GM10266 (cell line): ENCODE measurements at regions not wholly inside any gene's neighbourhood (a gene's known extent, or its start where the extent isn't known, plus 50 kb on each side); places are given as distances from the start of the nearest gene placed in this dataset.

Source experiments
- DNase-seq: peaks from one replicate; pipeline ENCODE4 v3.0.0; 2012; ENCODE audit errors: extremely low spot score
- CTCF ChIP-seq: IDR thresholded peaks from 2 replicates; pipeline ENCODE4 v1.5.1; 2012; ENCODE audit warnings: mild to moderate bottlenecking, low read depth; ENCODE audit not compliant: control insufficient read depth, insufficient read depth; ENCODE audit errors: missing control alignments

GRCh38 chr3:20574746-20575145 lies 388.7 kb upstream of the SGO1 start:
- DNase-seq, result no peak

DNA sequence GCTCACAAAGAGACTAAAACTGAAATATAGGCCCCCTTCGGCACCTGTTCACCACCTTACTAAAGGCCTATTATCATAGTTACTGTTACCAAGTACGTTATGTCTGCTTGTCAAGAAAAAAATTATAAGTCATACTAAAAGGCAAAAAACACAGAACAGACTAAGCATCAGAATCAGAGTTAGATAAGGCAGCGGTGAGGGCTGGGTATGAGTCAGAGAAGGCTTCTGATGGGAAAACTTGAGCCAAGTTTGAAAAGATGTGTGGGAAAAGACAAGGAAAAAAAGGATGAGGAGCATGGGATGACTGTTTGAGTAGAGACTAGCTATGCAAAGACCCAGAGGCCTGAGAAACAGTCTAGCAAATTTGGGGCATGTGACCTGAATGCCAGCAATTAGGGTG lies 387.2 kb upstream of the SGO1 start:
- DNase-seq, result no peak
- TF ChIP-seq CTCF, result no peak

More at GRCh38 chr3:20574746-20575145, 388.7 kb upstream of the SGO1 start:
- TF ChIP-seq CTCF, result no peak

GRCh38 chr3:20572473-20572872 lies 386.5 kb upstream of the SGO1 start:
- DNase-seq, result no peak
- no peak for TF ChIP-seq CTCF

DNA sequence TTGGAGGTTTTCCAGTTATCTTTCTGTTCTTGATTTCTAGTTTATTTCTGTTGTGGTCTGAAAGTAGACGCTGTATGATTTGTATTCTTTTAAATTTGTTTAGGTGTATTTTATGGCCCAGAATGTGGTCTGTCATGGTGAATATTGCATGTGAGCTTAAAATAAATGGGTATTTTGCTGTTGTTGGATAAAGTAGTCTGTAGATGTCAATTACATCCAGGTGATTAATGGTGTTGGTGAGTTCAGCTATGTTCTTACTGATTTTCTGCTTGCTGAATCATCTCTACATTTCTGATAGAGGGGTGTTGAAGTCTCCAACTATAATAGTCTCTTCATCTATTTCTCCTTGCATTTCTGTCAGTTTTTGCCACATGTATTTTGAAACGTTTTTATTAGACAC lies 383.3 kb upstream of the SGO1 start:
- DNase-seq, result no peak
- no peak for TF ChIP-seq CTCF

- DNase-seq, result no peak
- TF ChIP-seq CTCF, result no peak
Measured at GRCh38 chr3:20564966-20565365, 379.0 kb upstream of the SGO1 start.

DNA sequence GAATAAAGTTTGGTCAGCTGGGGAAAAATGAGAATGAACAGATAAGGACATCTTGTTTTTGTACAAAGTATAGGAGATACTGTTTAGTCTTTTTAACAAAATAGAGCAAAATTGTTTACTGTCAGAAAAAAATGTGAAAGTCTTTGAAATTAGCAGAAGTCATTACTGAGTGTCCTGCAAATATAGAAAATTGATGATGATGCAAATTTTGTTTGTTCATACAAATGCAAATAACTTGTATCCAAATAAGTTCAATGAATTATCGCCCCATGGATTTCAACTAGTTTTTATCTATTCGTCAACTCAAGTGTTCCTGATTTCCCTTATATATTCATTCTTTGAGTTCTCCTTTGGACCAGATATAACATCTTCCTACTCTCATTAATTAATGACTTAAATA lies 378.0 kb upstream of the SGO1 start:
- TF ChIP-seq CTCF, result no peak
- no peak for DNase-seq

DNA sequence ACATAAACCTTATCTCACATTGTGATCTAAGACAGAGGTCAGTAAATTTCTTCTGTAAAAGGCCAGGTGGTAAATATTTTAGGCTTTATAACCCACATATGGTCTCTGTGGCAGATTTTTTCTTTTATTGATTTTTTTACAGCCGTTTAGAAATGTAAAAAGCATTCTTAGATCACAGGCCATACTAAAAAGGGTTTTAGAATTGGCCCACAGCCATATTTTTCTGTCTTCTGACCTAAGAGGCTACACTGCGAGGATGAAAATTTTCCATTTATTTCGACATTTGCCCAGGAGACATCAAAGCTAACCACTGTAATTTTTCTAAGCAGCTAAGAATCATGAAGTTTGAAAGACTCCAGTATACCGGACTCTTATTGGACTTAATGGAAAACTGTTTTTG lies 377.2 kb upstream of the SGO1 start:
- DNase-seq, result no peak
- TF ChIP-seq CTCF, result no peak
